ENCODE measurements at regions not wholly inside any gene's neighbourhood (a gene's known extent, or its start where the extent isn't known, plus 50 kb on each side); places are given as distances from the start of the nearest gene placed in this dataset.
"Not testable (repeated sequence)": the region's sequence is repeated elsewhere in the genome, so short reads cannot be mapped to it uniquely, and the experiment has no call there.

DNA sequence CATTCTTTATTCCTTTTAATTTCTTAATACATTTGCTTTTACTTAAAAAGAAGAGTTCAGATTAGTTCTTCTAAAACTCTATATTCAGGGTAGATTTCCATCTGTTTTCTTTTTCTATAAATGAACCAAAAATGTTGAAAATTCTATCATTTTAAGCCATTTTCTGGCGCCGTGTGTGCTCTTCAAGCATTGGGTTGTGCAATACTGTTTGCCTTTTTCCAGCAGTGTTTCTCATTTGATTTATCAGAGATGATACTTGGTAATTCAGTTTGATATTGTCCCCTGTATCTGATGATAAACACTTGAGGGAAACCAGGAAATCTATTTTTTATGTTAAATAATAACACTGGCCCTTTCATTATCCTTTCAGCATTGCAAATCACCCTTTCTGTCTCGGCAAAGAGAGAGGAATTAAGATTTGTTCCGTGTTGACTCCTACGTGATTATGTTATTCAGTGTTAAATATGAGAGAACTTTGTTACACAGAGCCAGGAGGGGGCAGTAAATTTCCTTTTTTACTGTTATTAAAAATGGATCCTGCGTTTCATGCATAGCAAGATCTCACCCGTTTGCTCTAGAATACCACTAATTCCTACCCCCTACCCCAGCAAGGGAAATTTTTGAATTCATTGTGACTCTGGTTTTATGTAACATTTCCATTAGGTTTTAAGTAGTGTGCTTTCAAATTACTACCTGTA is 606.9 kb upstream of the RBFOX1 start:
- peak; percentile 6 for DNase-seq

- DNase-seq, result not testable (repeated sequence)
Observed at GRCh38 chr16:6725206-6725605, 607.4 kb upstream of the RBFOX1 start.

- DNase-seq, result no peak
Observed at GRCh38 chr16:6722786-6723185, 609.9 kb upstream of the RBFOX1 start.

- DNase-seq, result no peak
Observed at GRCh38 chr16:6714510-6714909, 618.1 kb upstream of the RBFOX1 start.

DNA sequence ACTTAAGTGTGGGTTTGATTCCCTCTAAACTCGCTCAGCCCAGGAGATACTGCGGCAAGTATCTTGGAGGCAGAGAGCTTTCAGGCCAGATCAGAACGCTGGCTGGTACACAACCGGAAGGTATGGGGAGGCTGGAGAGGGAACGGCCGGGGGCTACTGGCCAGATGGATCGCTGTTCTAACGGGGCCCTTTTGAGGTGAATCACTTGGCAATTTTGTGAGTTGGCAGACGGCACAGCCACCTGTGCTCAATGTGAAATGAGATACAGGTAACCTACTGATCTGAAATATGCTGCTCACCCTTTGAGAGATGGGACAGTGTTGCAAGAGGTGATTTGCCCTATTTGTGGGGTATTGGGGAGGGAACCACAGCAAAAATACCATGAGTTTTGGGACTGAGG is 622.9 kb upstream of the RBFOX1 start:
- DNase-seq, result no peak

DNA sequence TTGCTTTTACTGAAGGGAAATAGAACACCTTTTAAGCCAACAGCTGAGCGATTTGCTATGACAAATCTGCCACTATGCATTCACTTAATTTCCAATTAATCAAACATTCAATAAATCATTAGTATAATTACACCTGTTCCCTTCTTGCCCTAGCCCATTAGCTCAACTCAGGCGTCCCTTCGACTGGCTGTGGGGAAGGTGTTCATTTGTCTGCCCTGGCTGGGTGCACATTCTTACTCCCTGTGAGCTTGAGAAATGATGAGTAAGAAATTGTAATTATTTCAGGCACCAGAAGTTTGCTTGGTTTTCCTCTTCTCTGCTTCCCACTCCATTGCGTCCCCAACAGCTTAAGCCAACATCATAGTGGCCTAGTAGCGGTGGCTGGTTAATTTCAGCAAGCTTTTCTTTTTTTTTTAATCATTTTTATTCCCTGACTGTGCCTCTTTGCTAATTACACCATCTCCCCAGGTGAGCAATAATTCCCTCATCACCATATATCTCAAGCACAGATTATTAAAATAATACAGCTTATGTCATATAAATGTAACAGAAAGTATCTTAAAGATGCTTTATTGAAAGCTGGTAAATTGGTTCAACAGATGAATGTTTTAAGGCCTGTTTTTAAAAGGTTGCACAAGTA is 623.9 kb upstream of the RBFOX1 start:
- no peak for DNase-seq

- no peak for DNase-seq
Observed at GRCh38 chr16:6704306-6704930, 628.2 kb upstream of the RBFOX1 start.

- no peak for DNase-seq
Observed at GRCh38 chr16:6701096-6701495, 631.5 kb upstream of the RBFOX1 start.

GRCh38 chr16:6698548-6698947 is 634.1 kb upstream of the RBFOX1 start:
- no peak for DNase-seq

- DNase-seq, result no peak
Observed at GRCh38 chr16:6695666-6696065, 637.0 kb upstream of the RBFOX1 start.

GRCh38 chr16:6694636-6695035 is 638.0 kb upstream of the RBFOX1 start:
- DNase-seq, result no peak

DNA sequence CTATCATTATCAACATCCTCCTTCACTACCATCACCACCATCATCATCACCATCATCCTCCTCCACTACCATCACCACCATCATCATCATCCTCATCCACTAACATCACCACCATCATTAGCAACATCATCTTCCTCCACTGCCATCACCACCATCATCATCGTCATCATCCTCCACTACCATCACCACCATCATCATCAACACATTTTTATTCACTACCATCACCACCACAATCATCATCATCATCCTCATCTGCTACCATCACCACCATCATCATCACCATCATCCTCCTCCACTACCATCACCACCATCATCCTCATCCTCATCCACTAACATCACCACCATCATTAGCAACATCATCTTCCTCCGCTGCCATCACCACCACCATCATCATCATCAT is 639.2 kb upstream of the RBFOX1 start:
- not testable (repeated sequence) for DNase-seq

GRCh38 chr16:6692874-6693273 is 639.8 kb upstream of the RBFOX1 start:
- no peak for DNase-seq

DNA sequence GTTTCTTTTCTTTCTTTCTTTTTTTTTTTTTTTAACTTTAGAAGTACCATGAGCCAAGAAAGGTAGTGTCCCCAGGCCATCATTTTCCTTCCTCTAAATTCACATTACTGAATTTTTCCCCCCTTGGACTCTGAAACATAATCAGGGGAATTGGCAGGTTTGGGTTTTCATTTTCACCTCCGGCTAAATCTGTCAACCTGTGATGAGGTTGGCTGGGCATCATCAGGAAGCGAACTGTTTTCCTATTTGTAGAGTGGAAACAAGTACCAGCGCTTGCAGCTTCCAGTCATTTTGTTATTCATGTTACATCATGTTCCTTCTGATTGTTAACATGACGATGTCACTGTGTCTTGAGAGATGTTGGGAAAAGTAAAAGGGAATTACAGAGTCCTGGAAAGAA is 641.9 kb upstream of the RBFOX1 start:
- no peak for DNase-seq

DNA sequence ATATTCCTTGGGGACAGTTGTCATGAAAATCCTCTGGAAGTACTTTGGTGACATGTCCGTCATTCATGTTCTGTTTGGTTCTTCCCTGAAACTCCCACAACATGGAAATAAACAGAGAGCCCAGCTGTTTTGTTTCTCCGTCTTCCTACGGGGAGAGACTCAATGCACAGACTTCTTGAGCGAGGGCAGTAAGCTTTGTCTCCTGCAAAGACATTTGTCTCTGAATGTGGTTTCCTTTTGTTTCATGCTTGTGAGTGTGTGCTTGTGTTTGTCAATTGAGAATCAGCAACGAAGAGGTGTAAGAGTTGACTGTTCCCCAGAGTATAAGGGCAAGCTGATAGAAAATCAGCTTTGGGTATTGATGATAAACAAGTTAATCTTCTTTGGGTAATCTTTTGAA is 643.0 kb upstream of the RBFOX1 start:
- no peak for DNase-seq

- no peak for DNase-seq
Observed at GRCh38 chr16:6687593-6687992, 645.1 kb upstream of the RBFOX1 start.

DNA sequence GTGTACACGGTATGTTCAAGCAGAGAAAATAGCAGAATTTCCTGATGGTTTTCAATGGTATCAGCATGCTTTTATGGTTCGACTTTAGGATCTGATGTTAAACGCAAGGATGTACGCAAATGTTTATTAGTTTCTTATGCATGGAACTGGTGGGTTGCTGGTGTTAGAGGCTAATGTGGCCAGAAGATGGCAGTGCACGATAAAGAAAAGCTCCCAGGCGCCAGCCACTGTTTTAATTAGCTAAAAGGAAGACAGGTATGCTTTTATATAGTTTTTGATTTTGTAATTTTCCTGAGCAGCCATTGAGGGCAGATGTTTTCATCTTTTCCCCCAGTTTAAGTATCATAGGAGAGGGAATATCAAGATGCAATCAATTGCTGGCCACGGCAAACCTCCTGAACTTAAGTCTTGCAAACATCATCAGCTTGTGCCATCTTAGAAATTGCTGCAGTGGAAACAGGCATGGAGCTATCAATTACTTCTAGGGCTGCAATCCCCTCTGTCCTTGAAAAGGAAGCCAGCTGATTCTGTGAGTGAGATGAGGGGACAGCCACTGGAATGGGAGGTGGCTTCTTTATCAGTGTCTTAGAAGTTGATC is 648.5 kb upstream of the RBFOX1 start:
- DNase-seq, result peak; percentile 28

DNA sequence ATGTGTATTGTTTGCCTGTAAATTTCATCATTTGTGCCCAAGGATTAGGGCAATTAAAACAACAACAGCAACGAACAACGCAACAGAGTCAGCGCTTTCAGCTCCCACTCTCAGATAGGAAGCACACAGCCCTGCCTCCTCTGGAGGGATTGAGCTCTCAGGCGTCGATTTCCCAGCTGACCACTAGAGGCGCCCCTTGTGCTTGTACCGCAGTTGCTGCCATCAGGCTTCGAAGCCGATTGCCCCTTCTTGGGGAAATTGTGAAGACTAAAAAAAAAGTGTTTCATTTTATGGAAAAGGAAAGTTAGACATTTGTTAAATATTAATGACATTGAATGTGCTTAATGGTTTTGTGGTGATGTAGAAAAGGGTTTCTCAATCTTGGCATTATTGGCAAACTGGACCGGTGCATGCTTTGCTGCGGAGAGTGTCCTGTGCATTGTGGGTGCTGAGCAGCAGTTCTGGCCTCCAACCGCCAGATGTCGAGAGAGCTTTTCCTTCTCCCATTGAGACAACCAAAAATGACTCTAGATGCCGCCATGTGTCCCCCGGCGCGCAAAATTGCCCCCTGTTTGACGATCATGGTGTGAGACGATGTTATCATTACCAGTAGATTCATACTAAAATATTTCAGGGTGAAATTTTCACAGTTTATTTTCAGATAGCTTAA is 650.4 kb upstream of the RBFOX1 start:
- DNase-seq, result peak; percentile 26

DNA sequence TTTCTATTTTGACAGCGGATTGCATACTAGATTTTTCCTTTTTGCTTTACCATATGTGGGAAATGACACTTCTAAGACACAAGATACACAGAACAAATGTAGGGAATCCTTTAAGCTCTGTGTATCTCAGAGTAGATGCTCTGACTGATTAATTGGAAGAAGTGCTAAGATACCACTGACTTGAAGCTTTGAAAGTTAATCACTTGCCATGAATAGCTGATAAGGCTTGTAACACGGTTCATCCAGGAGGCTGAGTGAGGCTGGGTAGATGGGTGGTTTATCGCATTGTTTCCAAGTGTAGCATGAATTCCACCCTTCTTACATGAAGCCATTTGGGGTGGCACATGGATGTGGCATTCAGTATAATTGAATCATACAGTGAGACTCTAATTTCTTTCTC is 654.1 kb upstream of the RBFOX1 start:
- no peak for DNase-seq

GRCh38 chr16:6674071-6674470 is 658.6 kb upstream of the RBFOX1 start:
- DNase-seq, result no peak

GRCh38 chr16:6672507-6672906 is 660.1 kb upstream of the RBFOX1 start:
- no peak for DNase-seq

- no peak for DNase-seq
Observed at GRCh38 chr16:6667393-6667792, 665.3 kb upstream of the RBFOX1 start.

DNA sequence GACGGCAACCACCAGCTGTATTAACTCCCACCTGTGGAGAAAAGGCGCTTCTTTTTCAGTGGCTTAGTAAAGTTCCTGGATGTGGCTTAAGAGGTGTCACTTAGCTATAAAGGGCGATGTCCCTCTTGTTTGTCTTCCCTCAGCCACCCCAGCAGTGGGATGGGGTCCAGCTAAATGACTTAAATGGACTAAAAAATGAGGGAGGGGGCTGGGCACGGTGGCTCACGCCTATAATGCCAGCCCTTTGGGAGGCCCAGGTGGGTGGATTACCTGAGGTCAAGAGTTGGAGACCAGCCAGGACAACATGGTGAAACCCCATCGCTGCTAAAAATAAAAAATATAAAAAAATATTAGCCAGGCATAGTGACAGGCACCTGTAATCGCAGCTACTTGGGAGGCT is 667.5 kb upstream of the RBFOX1 start:
- no peak for DNase-seq
